OCI-LY1 (cell line): ENCODE measurements at regions not wholly inside any gene's neighbourhood (a gene's known extent, or its start where the extent isn't known, plus 50 kb on each side); places are given as distances from the start of the nearest gene placed in this dataset.
A peak's percentile ranks its signal among the peaks of the same experiment; 100 is the strongest.

ENCODE experiments used
- H2AFZ ChIP-seq: fragments of 200-600 bp; sonication (generic), shearing (Covaris generic); 2 replicates; pipeline ENCODE4 v1.6.0; 2014; ENCODE audit warnings: antibody characterized with exemption, mild to moderate bottlenecking, low read length
- H3F3A ChIP-seq: fragments of 200-600 bp; sonication (generic), shearing (Covaris generic); 2 replicates; pipeline ENCODE4 v1.6.0; 2014; ENCODE audit warnings: mild to moderate bottlenecking, antibody characterized with exemption, low read length, moderate library complexity; ENCODE audit not compliant: insufficient read depth
- H3K27ac ChIP-seq: fragments of 200-600 bp; sonication (generic); 2 replicates; pipeline ENCODE4 v1.5.1; 2014; ENCODE audit warnings: low read length, mixed run types, mild to moderate bottlenecking, low read depth; ENCODE audit not compliant: poor library complexity, severe bottlenecking
- H3K27me3 ChIP-seq: fragments of 200-600 bp; sonication (generic); 2 replicates; pipeline ENCODE4 v1.6.0; 2014; ENCODE audit warnings: antibody characterized with exemption, mild to moderate bottlenecking, low read length, moderate library complexity; ENCODE audit not compliant: insufficient read depth
- H3K36me3 ChIP-seq: fragments of 200-600 bp; sonication (generic); 2 replicates; pipeline ENCODE4 v1.6.1; 2014; ENCODE audit warnings: mild to moderate bottlenecking, antibody characterized with exemption, low read length, moderate library complexity, mixed read lengths; ENCODE audit not compliant: insufficient read depth
- H3K4me1 ChIP-seq: fragments of 200-600 bp; sonication (generic); 2 replicates; pipeline ENCODE4 v1.5.1; 2014; ENCODE audit warnings: mild to moderate bottlenecking, low read length, moderate library complexity; ENCODE audit not compliant: insufficient read depth, severe bottlenecking
- H3K4me2 ChIP-seq: fragments of 200-600 bp; sonication (generic), shearing (Covaris generic); 2 replicates; pipeline ENCODE4 v1.6.1; 2014; ENCODE audit warnings: low read length
- H3K4me3 ChIP-seq: fragments of 200-600 bp; sonication (generic); 2 replicates; pipeline ENCODE4 v1.5.1; 2014; ENCODE audit warnings: low read length, low read depth, mild to moderate bottlenecking, mixed read lengths; ENCODE audit not compliant: poor library complexity, severe bottlenecking
- H3K79me2 ChIP-seq: fragments of 200-600 bp; shearing (Covaris generic); 2 replicates; pipeline ENCODE4 v1.6.1; 2016; ENCODE audit warnings: mixed run types, low read length, mixed read lengths; ENCODE audit not compliant: insufficient read depth
- H3K9ac ChIP-seq: fragments of 200-600 bp; sonication (generic), shearing (Covaris generic); 2 replicates; pipeline ENCODE4 v1.6.1; 2014; ENCODE audit warnings: mild to moderate bottlenecking, low read length, mixed read lengths
- H3K9me2 ChIP-seq: fragments of 200-600 bp; sonication (generic), shearing (Covaris generic); 2 replicates; pipeline ENCODE4 v1.6.1; 2014; ENCODE audit warnings: low read depth, mild to moderate bottlenecking, low read length, mixed read lengths
- H3K9me3 ChIP-seq: fragments of 200-600 bp; shearing (Covaris generic); 2 replicates; pipeline ENCODE4 v1.6.1; 2014; ENCODE audit warnings: low read length, mixed read lengths
- H4K20me1 ChIP-seq: fragments of 200-600 bp; sonication (generic), shearing (Covaris generic); 2 replicates; pipeline ENCODE4 v1.6.0; 2016; ENCODE audit warnings: mild to moderate bottlenecking, low read length; ENCODE audit not compliant: insufficient read depth
- CTCF ChIP-seq: fragments of 200-600 bp; sonication (generic), shearing (Covaris generic); IDR thresholded peaks from 2 replicates; pipeline ENCODE4 v1.5.1; 2017; ENCODE audit warnings: mild to moderate bottlenecking, antibody characterized with exemption, low read length, moderate library complexity, mixed read lengths
- EZH2 ChIP-seq: fragments of 200-600 bp; sonication (generic), shearing (Covaris generic); IDR thresholded peaks from 2 replicates; pipeline ENCODE4 v1.8.0; 2017; ENCODE audit warnings: borderline replicate concordance, mixed run types, mild to moderate bottlenecking, antibody characterized with exemption, low read length, moderate library complexity, mixed read lengths

DNA sequence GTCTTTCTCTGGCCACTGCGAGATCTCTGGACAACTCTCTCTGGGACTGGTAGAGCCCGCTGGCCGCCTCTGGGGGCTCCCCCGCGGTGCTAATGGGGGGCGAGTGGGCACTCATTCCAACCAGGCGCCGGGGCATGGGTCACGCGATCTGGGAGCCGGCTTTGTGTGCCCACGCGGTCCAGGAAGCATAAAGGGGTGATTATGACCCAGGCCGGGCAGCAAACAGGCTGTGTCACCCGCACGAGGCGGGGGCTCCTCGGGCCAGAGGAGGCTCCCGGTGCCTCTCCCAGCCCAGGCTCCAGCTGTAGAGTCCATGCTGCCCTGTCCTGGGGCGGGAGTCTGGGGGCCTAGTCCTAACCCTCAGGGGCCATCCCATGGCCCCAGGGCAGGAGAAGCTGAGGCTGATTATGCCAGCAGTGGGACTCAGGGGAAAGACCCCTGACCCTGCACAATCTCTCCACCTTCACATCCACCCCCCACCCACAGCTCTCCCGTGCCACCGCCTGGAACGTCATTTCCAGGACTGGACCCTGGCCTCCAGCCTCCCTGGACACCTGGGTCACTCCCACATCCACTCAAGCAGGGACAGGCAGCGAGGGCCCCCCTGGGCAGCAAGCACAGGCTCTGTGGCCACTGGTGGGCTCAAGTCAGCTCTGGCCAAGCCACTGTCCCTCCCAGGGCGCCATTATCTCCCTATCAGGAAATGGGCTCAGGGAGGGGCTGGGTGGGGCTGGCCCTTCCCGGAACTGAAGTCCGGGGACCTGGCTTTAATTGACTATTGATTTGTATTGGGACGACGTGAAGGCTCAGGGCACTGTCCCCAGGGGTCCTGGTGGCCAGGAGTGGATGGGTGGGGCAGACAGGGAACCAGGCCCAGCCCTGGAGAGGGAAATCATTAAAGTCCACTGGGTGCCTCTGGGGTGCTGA is 50.0 kb downstream of the PTPRS start:
- Histone ChIP-seq H3F3A (no peaks in the 10 kb centered on the region), H3K9me3 (no peaks in the 10 kb centered on the region), H3K9ac (no peak overlapping the region), H3K27me3 (no peaks in the 10 kb centered on the region; the same call in 1 of the 2 replicates), H3K79me2 (no peaks in the 10 kb centered on the region), H2AFZ (no peak overlapping the region), H3K4me1 (no peaks in the 10 kb centered on the region), H3K4me2 (no peak overlapping the region), H3K27ac (no peak overlapping the region), H4K20me1 (no peaks in the 10 kb centered on the region), H3K4me3 (no peak overlapping the region), H3K36me3 (no peaks in the 10 kb centered on the region), H3K9me2 (no peaks in the 10 kb centered on the region)
- no peak for TF ChIP-seq CTCF
- no peak for TF ChIP-seq EZH2

DNA sequence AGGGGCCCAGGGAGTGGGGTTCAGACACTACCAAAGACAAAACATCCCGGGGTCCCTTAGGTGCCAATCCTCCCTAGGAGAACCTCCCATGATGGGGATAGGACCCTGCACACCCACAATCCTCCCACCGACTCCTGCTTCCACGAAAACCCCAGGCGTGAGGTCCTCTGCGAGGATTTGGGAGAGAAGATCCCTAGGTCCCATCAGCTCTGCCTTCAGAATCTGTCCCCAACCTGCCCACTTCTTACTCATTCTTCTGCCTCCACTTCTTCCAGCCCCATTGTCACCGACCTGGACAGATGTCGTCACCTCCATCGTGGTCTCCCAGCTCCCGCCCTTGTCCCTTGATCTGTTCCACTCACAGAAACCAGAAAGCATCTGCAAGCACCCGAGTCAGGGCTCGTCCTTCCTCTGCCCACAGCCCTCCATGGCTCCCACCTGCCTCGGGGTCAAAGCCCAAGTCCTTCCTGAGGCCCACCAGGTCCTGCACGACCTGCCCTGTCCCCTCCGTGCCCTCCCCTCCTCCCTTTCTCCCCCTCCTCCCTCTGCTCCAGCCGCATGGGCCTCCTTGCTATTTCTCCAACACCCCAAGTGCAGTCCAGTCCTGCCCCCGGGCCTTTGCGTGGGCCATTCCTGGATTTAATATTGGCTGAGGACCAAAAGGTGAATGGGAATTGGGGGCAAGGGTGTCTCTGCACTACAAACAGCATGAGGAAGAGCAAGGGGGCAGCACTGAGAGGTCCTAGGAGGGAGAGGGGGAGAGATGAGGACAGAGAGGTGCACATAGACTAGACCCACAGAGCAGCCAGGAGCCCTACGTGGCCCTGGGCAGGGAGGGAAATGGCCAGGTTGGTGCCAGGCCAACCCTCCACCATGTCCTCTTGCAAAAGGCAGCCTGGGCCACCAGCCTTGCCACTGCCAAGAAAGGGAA is 51.3 kb downstream of the PTPRS start:
- Histone ChIP-seq H3K27ac (no peak overlapping the region), H3K79me2 (no peaks in the 10 kb centered on the region)

More for the DNA sequence above, 51.3 kb downstream of the PTPRS start:
- no peak overlapping the region for H2AFZ ChIP-seq
- H4K20me1 ChIP-seq: no peaks in the 10 kb centered on the region
- no peaks in the 10 kb centered on the region for H3K36me3 ChIP-seq
- no peaks in the 10 kb centered on the region for H3K9me3 ChIP-seq
- no peaks in the 10 kb centered on the region; the same call in 1 of the 2 replicates for H3K27me3 ChIP-seq
- no peak overlapping the region for H3K9ac ChIP-seq
- no peak overlapping the region for H3K4me3 ChIP-seq
- no peak overlapping the region for H3K4me2 ChIP-seq
- H3F3A ChIP-seq: no peaks in the 10 kb centered on the region
- no peaks in the 10 kb centered on the region for H3K4me1 ChIP-seq
- TF ChIP-seq EZH2 (no peak), CTCF (peak; percentile 6; the same call in 1 of the 2 replicates)
- H3K9me2 ChIP-seq: no peaks in the 10 kb centered on the region
